Pancreas (tissue), 10 donors: ENCODE measurements at regions not wholly inside any gene's neighbourhood (a gene's known extent, or its start where the extent isn't known, plus 50 kb on each side); places are given as distances from the start of the nearest gene placed in this dataset.

ENCODE experiments used
- ATAC-seq, 4 donors: fragments of 200-7000 bp; cut with Tn5 transposase; one replicate each; pipeline versions ENCODE4 v1.8.0 to v1.9.1; 2020; ENCODE audit warnings: mild to moderate bottlenecking in 4 of 4, moderate library complexity in 4 of 4
- DNase-seq, 6 donors: peaks; one replicate each; pipeline ENCODE4 v3.0.0-alpha.2; 2020
- FAIRE-seq: peaks from 2 replicates; lab custom pipeline; 2012; peaks lifted over from hg19 to GRCh38; lab: Jason Lieb, UNC
- H3K27ac ChIP-seq, 4 donors: fragments of 200-600 bp; sonication (generic); 1 replicate in 3 of 4; 2 replicates in 1 of 4; pipeline versions ENCODE4 v1.5.0 to v1.8.0; 2020
- H3K27me3 ChIP-seq, 4 donors: fragments of 200-600 bp; one replicate each; pipeline ENCODE4 v1.8.0; 2021
- H3K36me3 ChIP-seq, 3 donors: fragments of 200-600 bp; sonication (generic) in 1 of 3; one replicate each; pipeline versions ENCODE4 v1.5.0 to v1.8.0; 2020 to 2021
- H3K4me1 ChIP-seq, 3 donors: fragments of 200-600 bp; one replicate each; pipeline ENCODE4 v1.8.0; 2021
- H3K4me3 ChIP-seq, 4 donors: fragments of 200-600 bp; sonication (generic) in 2 of 4; one replicate each; pipeline versions ENCODE4 v1.5.0 to v1.8.0; 2020 to 2021
- H3K9me3 ChIP-seq, 4 donors: fragments of 200-600 bp; one replicate each; pipeline ENCODE4 v1.8.0; 2021
- CTCF ChIP-seq, 4 donors: fragments of 200-600 bp; sonication (generic) in 3 of 4; IDR thresholded peaks; one replicate each; pipeline versions ENCODE4 v1.5.0 to v1.8.0; 2021; ENCODE audit warnings: antibody characterized with exemption in 4 of 4
- WGBS, 2 donors: extraction: QIAGEN DNeasy Blood & Tissue Kit; methylation state at CpG; one replicate each; pipeline ENCODE4 v1.1.7; 2013; 5-methylcytosine and 5-hydroxymethylcytosine counted together
- intact Hi-C, 3 donors: fragments of 100-400 bp; cut with DNase I; formaldehyde crosslinking; loops; one replicate each; pipeline versions ENCODE4 v1.11.1 to v1.14.2; 2022
- donor health status: healthy with polysubstance abuse.
- donor health status: DM: no; HTN: no; CAD: no; lungs with moderate emphysema.
- donor health status: DM: no; HTN: no; CAD: no.
- donor health status: control.
- donor health status: control.
- donor health status: Bipolar disorder and iron deficiency.
- donor health status: DM: yes; HTN: yes; CAD: no.
- donor health status: DM: no; HTN: no; CAD: no.
- donor health status: DM: no; HTN: no; CAD: no.
- donor health status: DM: yes; HTN: yes; CAD: no.

DNA sequence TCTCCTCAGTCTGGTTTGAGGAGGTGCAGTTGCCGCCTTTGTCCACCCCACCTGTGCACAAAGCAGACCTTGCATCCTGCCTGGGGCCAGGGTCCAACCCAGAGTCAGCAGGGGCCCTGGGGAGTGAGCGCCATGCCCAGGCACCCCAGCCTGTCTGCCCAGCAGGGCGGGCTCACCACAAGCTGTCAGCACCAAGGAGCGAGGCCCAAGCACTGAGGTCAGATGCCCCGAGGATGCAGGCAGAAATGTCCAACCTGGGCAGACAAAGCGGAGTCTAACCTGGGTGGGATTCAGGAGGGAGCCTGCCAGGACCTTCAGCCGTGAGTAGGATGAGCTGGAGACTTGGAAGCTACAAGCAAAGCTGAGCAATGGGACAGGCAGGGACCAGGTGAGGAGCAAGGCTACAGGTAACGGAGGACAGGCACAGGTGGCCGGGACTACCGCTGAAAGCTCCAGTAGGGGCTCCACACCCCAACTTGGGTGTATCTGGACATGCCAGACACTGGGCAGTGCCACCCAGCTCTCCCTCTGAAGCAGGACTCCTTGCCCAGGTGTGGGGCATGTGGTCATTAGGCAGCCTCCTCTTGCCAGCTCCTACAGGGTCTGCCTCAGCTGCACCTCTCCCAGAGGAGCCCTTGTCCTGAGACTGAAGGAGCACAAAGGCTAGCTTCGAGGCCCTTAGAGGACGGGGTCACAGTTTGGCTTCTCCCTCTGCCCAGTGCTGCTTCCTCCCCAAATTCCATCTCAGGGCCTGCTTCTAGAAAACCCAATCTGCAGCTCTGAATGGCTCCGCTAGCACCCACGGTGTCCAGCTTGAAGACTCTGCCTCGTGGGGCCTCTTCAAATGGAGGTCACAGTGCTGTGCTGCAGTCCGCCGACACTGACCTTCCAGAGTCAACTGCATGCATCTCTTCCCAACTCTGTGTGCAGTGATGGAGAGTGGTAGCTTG is 210.6 kb upstream of the CDYL start:
- Histone ChIP-seq H3K4me1 (no peaks in the 10 kb centered on the region), H3K9me3 (no peaks in the 10 kb centered on the region), H3K4me3 (no peak overlapping the region), H3K36me3 (no peaks in the 10 kb centered on the region), H3K27ac (no peak overlapping the region), H3K27me3 (no peaks in the 10 kb centered on the region)
- no peak for DNase-seq
- 80 to 84% methylated on average over 17 of the region's 17 CpGs for WGBS, 2 donors
- intact Hi-C loops, result no loop called here
- FAIRE-seq, result no peak
- TF ChIP-seq CTCF (IDR thresholded peaks at IDR 0.05), result no peak
- ATAC-seq, result no peak

DNA sequence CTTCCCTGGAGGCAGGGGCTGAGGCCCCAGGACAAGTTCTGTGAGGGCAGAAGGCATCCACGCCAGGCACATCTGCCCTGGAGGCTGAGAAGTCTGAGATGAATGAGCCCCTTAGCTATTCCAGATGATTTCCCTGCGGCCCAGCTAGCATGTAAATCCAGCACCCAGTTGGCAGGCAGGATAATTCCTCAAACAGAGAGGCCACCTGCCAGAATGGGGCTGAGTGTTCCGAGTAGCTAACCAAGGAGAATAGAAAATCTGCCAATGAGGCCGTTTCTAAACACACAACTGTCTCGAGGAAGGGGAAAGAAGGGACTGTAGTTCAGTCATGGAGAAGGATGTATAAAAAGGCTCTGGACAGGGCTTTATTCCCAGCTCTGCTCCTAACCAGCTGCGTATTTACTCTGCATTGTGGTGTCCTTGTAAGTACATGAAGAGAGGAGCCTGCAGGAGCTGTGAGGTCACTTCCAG is 211.4 kb upstream of the CDYL start:
- no peak for FAIRE-seq
- no peak for DNase-seq
- Histone ChIP-seq H3K9me3 (no peaks in the 10 kb centered on the region), H3K4me3 (no peak overlapping the region), H3K27ac (no peak overlapping the region), H3K27me3 (no peaks in the 10 kb centered on the region), H3K4me1 (no peaks in the 10 kb centered on the region), H3K36me3 (no peaks in the 10 kb centered on the region)
- ATAC-seq, result no peak
- WGBS, 2 donors, result 68% methylated on average over 6 of the region's 6 CpGs
- intact Hi-C loops, result no loop called here
- TF ChIP-seq CTCF (IDR thresholded peaks at IDR 0.05), result no peak

GRCh38 chr6:4563877-4564276 is 212.3 kb upstream of the CDYL start:
- ATAC-seq (no peak), FAIRE-seq (no peak), DNase-seq (no peak)
- no peaks in the 10 kb centered on the region for H3K27me3 ChIP-seq
- H3K36me3 ChIP-seq, result no peaks in the 10 kb centered on the region
- no peak for TF ChIP-seq CTCF (IDR thresholded peaks at IDR 0.05)
- H3K4me1 ChIP-seq, result no peaks in the 10 kb centered on the region
- H3K9me3 ChIP-seq, result no peaks in the 10 kb centered on the region
- 72 to 82% methylated on average over 4 of the region's 4 CpGs for WGBS, 2 donors
- H3K4me3 ChIP-seq, result no peak overlapping the region
- intact Hi-C loops, result no loop called here
- H3K27ac ChIP-seq, result no peak overlapping the region

- H3K36me3 ChIP-seq, result no peaks in the 10 kb centered on the region
- FAIRE-seq (no peak), DNase-seq (no peak), ATAC-seq (no peak)
- H3K9me3 ChIP-seq, result no peaks in the 10 kb centered on the region
- no peak overlapping the region for H3K27ac ChIP-seq
- H3K4me3 ChIP-seq, result no peak overlapping the region
- no peaks in the 10 kb centered on the region for H3K4me1 ChIP-seq
- H3K27me3 ChIP-seq, result no peaks in the 10 kb centered on the region
- intact Hi-C loops, result no loop called here
- no peak for TF ChIP-seq CTCF (IDR thresholded peaks at IDR 0.05)
- WGBS, 2 donors, result 63 to 71% methylated on average over 5 of the region's 5 CpGs
Observed at GRCh38 chr6:4563156-4563555, 213.0 kb upstream of the CDYL start.
